HepG2 (cell line): ENCODE measurements at regions not wholly inside any gene's neighbourhood (a gene's known extent, or its start where the extent isn't known, plus 50 kb on each side); places are given as distances from the start of the nearest gene placed in this dataset.

Experiments used
- ATAC-seq: fragments of 200-7000 bp; cut with Tn5 transposase; 3 replicates; pipeline ENCODE4 v1.9.1; 2020; ENCODE audit warnings: mild to moderate bottlenecking, moderate library complexity
- BruUV-seq: library from RNA; stranded (reverse); fragments of 400-500 nt; replicated peaks from 2 replicates; lab custom pipeline; 2021; lab: Mats Ljungman, UMichigan
- CTCF ChIA-PET: fragments of 300-600 bp; formaldehyde crosslinking; extraction: SDS; loops from one replicate; lab custom pipeline; 2021; ENCODE audit warnings: low total read pairs, inconsistent platforms, low intra/inter-chr PET ratio; lab: Yijun Ruan, JAX
- POLR2A ChIA-PET: fragments of 350-600 bp; sonication (Branson Sonifier 250); formaldehyde crosslinking; loops from one replicate; lab custom pipeline; 2020; ENCODE audit warnings: antibody characterized with exemption, inconsistent platforms; lab: Yijun Ruan, JAX
- DNase-seq: peaks from one replicate; pipeline ENCODE4 v3.0.0-alpha.2; 2015; ENCODE audit warnings: low spot score
- FAIRE-seq: peaks from 3 replicates; lab custom pipeline; 2011; peaks lifted over from hg19 to GRCh38; lab: Jason Lieb, UNC
- H2AFZ ChIP-seq: one replicate; pipeline ENCODE4 v1.6.1; 2011; ENCODE audit warnings: low read length, inconsistent platforms
- H3K27ac ChIP-seq: fragments of 300-600 bp; 3 replicates; pipeline ENCODE4 v1.8.0; 2011; ENCODE audit warnings: mixed run types, mild to moderate bottlenecking, mixed read lengths, low read length, inconsistent platforms; ENCODE audit not compliant: insufficient read depth; ENCODE audit errors: extremely low read length
- H3K27me3 ChIP-seq, 2 experiments: fragments of 200-600 bp in 1 of 2; 2 replicates in 1 of 2; 3 replicates in 1 of 2; pipeline versions ENCODE4 v1.6.0 to v1.8.0; 2011; ENCODE audit warnings: low read length in 2 of 2, mild to moderate bottlenecking in 2 of 2, moderate library complexity in 2 of 2, inconsistent platforms in 1 of 2; ENCODE audit not compliant: insufficient read depth in 2 of 2, control insufficient read depth in 1 of 2
- H3K36me3 ChIP-seq, 2 experiments: fragments of 200-600 bp in 1 of 2; replicated peaks in 1 of 2; 2 replicates in 1 of 2; 3 replicates in 1 of 2; pipeline versions ENCODE4 v1.5.1 to v1.8.0; 2011; ENCODE audit warnings: low read length in 2 of 2, inconsistent platforms in 1 of 2; ENCODE audit not compliant: insufficient read depth in 2 of 2, control insufficient read depth in 1 of 2
- H3K4me1 ChIP-seq: 2 replicates; pipeline ENCODE4 v1.5.1; 2012; ENCODE audit warnings: low read length, inconsistent platforms; ENCODE audit not compliant: insufficient read depth
- H3K4me2 ChIP-seq: 2 replicates; pipeline ENCODE4 v1.6.0; 2011; ENCODE audit warnings: low read depth, low read length, inconsistent platforms
- H3K4me3 ChIP-seq, 3 experiments: fragments of 200-600 bp in 1 of 3; sonication (generic), shearing (Covaris generic) in 1 of 3; replicated peaks in 1 of 3; 2 replicates each; pipeline ENCODE4 v1.5.1; 2011 to 2016; ENCODE audit warnings: low read length in 3 of 3, inconsistent platforms in 2 of 3, low read depth in 2 of 3, mild to moderate bottlenecking in 2 of 3, control low read depth in 1 of 3, mixed read lengths in 1 of 3; ENCODE audit not compliant: insufficient read depth in 1 of 3
- H3K79me2 ChIP-seq: one replicate; pipeline ENCODE4 v1.6.1; 2011; ENCODE audit warnings: low read length, inconsistent platforms; ENCODE audit not compliant: insufficient read depth
- H3K9ac ChIP-seq: 2 replicates; pipeline ENCODE4 v1.6.0; 2011; ENCODE audit warnings: mild to moderate bottlenecking, low read depth, low read length, inconsistent platforms; ENCODE audit not compliant: insufficient read depth
- H3K9me3 ChIP-seq: 2 replicates; pipeline ENCODE4 v1.5.1; 2012; ENCODE audit warnings: mild to moderate bottlenecking, low read length
- H4K20me1 ChIP-seq: 2 replicates; pipeline ENCODE4 v1.6.0; 2011; ENCODE audit warnings: inconsistent platforms, mild to moderate bottlenecking, low read length, moderate library complexity; ENCODE audit not compliant: insufficient read depth
- ATF3 ChIP-seq: sonication (generic); formaldehyde crosslinking; IDR thresholded peaks from 2 replicates; pipeline ENCODE4 v1.4.0; 2020; ENCODE audit warnings: missing genetic modification reagents
- CTCF ChIP-seq: sonication (generic); formaldehyde crosslinking; IDR thresholded peaks from 2 replicates; pipeline ENCODE4 v1.5.0; 2020; ENCODE audit warnings: mild to moderate bottlenecking, missing genetic modification reagents, moderate library complexity
- EHMT2 ChIP-seq: fragments of 200-600 bp; sonication (generic); IDR thresholded peaks from 2 replicates; pipeline ENCODE4 v1.7.0; 2017; ENCODE audit warnings: antibody characterized with exemption, low read depth, low read length, borderline replicate concordance
- ESRRA ChIP-seq: sonication (generic); formaldehyde crosslinking; IDR thresholded peaks from 2 replicates; pipeline ENCODE4 v1.5.1; 2020; ENCODE audit warnings: mild to moderate bottlenecking, low read depth, missing genetic modification reagents
- FOXM1 ChIP-seq: sonication (generic); formaldehyde crosslinking; IDR thresholded peaks from 2 replicates; pipeline ENCODE4 v1.5.0; 2020; ENCODE audit warnings: missing genetic modification reagents
- FOXP1 ChIP-seq, 2 experiments: fragments of 450-650 bp in 1 of 2; IDR thresholded peaks; 2 replicates each; pipeline ENCODE4 v1.6.1; 2017 to 2018; ENCODE audit warnings: antibody characterized with exemption in 1 of 2
- KMT2B ChIP-seq: IDR thresholded peaks from 2 replicates; pipeline ENCODE4 v1.6.1; 2016; ENCODE audit warnings: missing genetic modification reagents, missing compliant biosample characterization
- MAF1 ChIP-seq: sonication (generic); formaldehyde crosslinking; IDR thresholded peaks from 2 replicates; pipeline ENCODE4 v1.5.0; 2020; ENCODE audit warnings: missing genetic modification reagents, borderline replicate concordance
- MAFG ChIP-seq: sonication (generic); formaldehyde crosslinking; IDR thresholded peaks from 2 replicates; pipeline ENCODE4 v1.5.1; 2020; ENCODE audit warnings: mild to moderate bottlenecking, missing genetic modification reagents
- REPIN1 ChIP-seq: sonication (generic); formaldehyde crosslinking; IDR thresholded peaks from 2 replicates; pipeline ENCODE4 v1.8.0; 2022; ENCODE audit warnings: missing genetic modification reagents, low read depth, mild to moderate bottlenecking, borderline replicate concordance
- SYNCRIP ChIP-seq: fragments of 200-400 bp; formaldehyde crosslinking; IDR thresholded peaks from 2 replicates; pipeline ENCODE4 v1.6.1; 2018; ENCODE audit warnings: mild to moderate bottlenecking, low read depth, low read length; ENCODE audit not compliant: insufficient read depth
- TBX2 ChIP-seq: sonication (generic); formaldehyde crosslinking; IDR thresholded peaks from 2 replicates; pipeline ENCODE4 v1.5.0; 2020; ENCODE audit warnings: missing genetic modification reagents, mild to moderate bottlenecking, borderline replicate concordance
- TBX3 ChIP-seq: fragments of 450-650 bp; IDR thresholded peaks from 2 replicates; pipeline ENCODE4 v1.6.1; 2017; ENCODE audit warnings: antibody characterized with exemption, mild to moderate bottlenecking, inconsistent platforms, borderline replicate concordance
- ZNF468 ChIP-seq: sonication (generic); formaldehyde crosslinking; IDR thresholded peaks from 2 replicates; pipeline ENCODE4 v1.8.0; 2022; ENCODE audit warnings: mild to moderate bottlenecking, moderate library complexity, missing genetic modification reagents
- ZNF605 ChIP-seq: sonication (generic); formaldehyde crosslinking; IDR thresholded peaks from 2 replicates; pipeline ENCODE4 v1.8.0; 2022; ENCODE audit warnings: mild to moderate bottlenecking, missing genetic modification reagents
- ZNF776 ChIP-seq: sonication (generic); formaldehyde crosslinking; IDR thresholded peaks from 2 replicates; pipeline ENCODE4 v1.4.0; 2020; ENCODE audit warnings: mild to moderate bottlenecking, missing genetic modification reagents
- ZSCAN25 ChIP-seq: sonication (generic); formaldehyde crosslinking; IDR thresholded peaks from 2 replicates; pipeline ENCODE4 v1.8.0; 2022; ENCODE audit warnings: mild to moderate bottlenecking, missing genetic modification reagents
- in situ Hi-C: cut with HindIII; loops from 2 replicates; pipeline ENCODE4 v1.10.0; 2017; ENCODE audit warnings: low pct_unique_long_range_greater_than_20kb; ENCODE audit not compliant: extremely low pct_ligation_motif_present
- intact Hi-C: fragments of 100-400 bp; cut with micrococcal nuclease; formaldehyde crosslinking; loops from one replicate; pipeline ENCODE4 v1.10.0; 2022; ENCODE audit not compliant: unreplicated experiment
- TF ChIP-seq, protein P1 (sequence below): sonication (generic); formaldehyde crosslinking; IDR thresholded peaks from 2 replicates; pipeline ENCODE4 v1.4.0; 2020; ENCODE audit warnings: missing genetic modification reagents

DNA sequence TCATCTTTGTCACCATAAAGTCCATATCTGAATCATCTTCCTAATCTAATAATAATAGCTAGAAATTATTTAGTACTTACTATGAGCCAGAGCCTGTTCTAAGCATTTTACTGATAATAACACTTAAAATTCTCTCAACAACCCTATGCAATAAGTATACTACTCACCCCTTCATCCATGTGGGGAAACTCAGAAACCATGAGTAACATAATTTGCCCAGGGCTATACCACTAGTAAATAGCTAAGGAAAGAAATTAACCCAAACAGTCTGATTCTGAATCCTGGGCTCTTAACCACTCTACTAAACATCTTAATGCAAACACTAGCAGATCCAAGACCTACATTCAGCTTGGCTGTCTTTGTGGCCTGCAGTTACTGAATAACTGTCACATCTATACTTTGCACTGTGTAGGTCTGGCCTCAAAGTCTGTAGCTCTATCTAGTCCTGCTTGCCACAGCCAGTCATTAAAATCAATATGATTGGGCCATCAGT lies 394.8 kb upstream of the ESRRG start:
- Histone ChIP-seq H3K27ac (no peak overlapping the region), H3K9me3 (no peaks in the 10 kb centered on the region), H3K4me3 (no peak overlapping the region), H3K27me3 (no peaks in the 10 kb centered on the region), H3K9ac (no peak overlapping the region), H2AFZ (no peak overlapping the region), H3K4me1 (no peaks in the 10 kb centered on the region), H4K20me1 (no peaks in the 10 kb centered on the region), H3K4me2 (no peak overlapping the region), H3K79me2 (no peaks in the 10 kb centered on the region), H3K36me3 (no peaks in the 10 kb centered on the region)
- in situ Hi-C loops, result no loop called here
- no peak for ATAC-seq
- intact Hi-C loops, result no loop called here
- no peak for TF ChIP-seq FOXM1 (CRISPR knock-in tag)
- TF ChIP-seq ZNF605 (CRISPR knock-in tag), result no peak
- no peak for TF ChIP-seq MAF1
- TF ChIP-seq ZNF468 (CRISPR knock-in tag), result no peak
- no peak for TF ChIP-seq KMT2B (CRISPR knock-in tag)
- no peak for TF ChIP-seq MAFG
- TF ChIP-seq CTCF, result no peak
- TF ChIP-seq EHMT2, result no peak
- no peak for TF ChIP-seq ZNF776 (CRISPR knock-in tag)
- no peak for TF ChIP-seq ZSCAN25 (CRISPR knock-in tag)
- no peak for TF ChIP-seq SYNCRIP
- no peak for TF ChIP-seq TBX3
- TF ChIP-seq REPIN1 (CRISPR knock-in tag), result no peak
- TF ChIP-seq, protein P1, sequence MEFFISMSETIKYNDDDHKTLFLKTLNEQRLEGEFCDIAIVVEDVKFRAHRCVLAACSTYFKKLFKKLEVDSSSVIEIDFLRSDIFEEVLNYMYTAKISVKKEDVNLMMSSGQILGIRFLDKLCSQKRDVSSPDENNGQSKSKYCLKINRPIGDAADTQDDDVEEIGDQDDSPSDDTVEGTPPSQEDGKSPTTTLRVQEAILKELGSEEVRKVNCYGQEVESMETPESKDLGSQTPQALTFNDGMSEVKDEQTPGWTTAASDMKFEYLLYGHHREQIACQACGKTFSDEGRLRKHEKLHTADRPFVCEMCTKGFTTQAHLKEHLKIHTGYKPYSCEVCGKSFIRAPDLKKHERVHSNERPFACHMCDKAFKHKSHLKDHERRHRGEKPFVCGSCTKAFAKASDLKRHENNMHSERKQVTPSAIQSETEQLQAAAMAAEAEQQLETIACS (CRISPR knock-in tag), result no peak
- no peak for TF ChIP-seq ATF3 (CRISPR knock-in tag)
- no peak for TF ChIP-seq ESRRA (CRISPR knock-in tag)
- no peak for TF ChIP-seq TBX2 (CRISPR knock-in tag)
- no peak for TF ChIP-seq FOXP1 (IDR thresholded peaks at IDR 0.05)
- TF ChIP-seq FOXP1 (CRISPR knock-in tag; IDR thresholded peaks at IDR 0.05), result no peak
- BruUV-seq, result no TSS peak
- FAIRE-seq, result no peak
- DNase-seq, result no peak
- CTCF ChIA-PET, result no interaction called here
- POLR2A ChIA-PET, result no interaction called here
